GM19468 (cell line): ENCODE measurements at regions not wholly inside any gene's neighbourhood (a gene's known extent, or its start where the extent isn't known, plus 50 kb on each side); places are given as distances from the start of the nearest gene placed in this dataset.
"Not testable (repeated sequence)": the region's sequence is repeated elsewhere in the genome, so short reads cannot be mapped to it uniquely, and the experiment has no call there.

Experiments used
- ATAC-seq: cut with Tn5 transposase; IDR thresholded peaks from one replicate; pipeline ENCODE4 v1.9.1; 2021; ENCODE audit warnings: mild to moderate bottlenecking, moderate library complexity, moderate number of reproducible peaks; ENCODE audit not compliant: unreplicated experiment; ENCODE audit errors: extremely low read depth

- ATAC-seq = no peak
Measured at GRCh38 chr5:83889971-83890745, 169.5 kb upstream of the HAPLN1 start.

- ATAC-seq = no peak
Measured at GRCh38 chr5:83877911-83878706, 157.5 kb upstream of the HAPLN1 start.

GRCh38 chr5:83871533-83872395 lies 151.1 kb upstream of the HAPLN1 start:
- no peak for ATAC-seq

GRCh38 chr5:83866181-83866580 lies 145.5 kb upstream of the HAPLN1 start:
- ATAC-seq = no peak

GRCh38 chr5:83865579-83865978 lies 144.9 kb upstream of the HAPLN1 start:
- no peak for ATAC-seq

- ATAC-seq = no peak
Measured at GRCh38 chr5:83864652-83865051, 144.0 kb upstream of the HAPLN1 start.

GRCh38 chr5:83857341-83857740 lies 136.7 kb upstream of the HAPLN1 start:
- ATAC-seq = no peak

- no peak for ATAC-seq
Measured at GRCh38 chr5:83856881-83857280, 136.2 kb upstream of the HAPLN1 start.

- not testable (repeated sequence) for ATAC-seq
Measured at GRCh38 chr5:83850412-83850811, 129.8 kb upstream of the HAPLN1 start.

- no peak for ATAC-seq
Measured at GRCh38 chr5:83848941-83849340, 128.3 kb upstream of the HAPLN1 start.

- no peak for ATAC-seq
Measured at GRCh38 chr5:83846624-83847350, 126.1 kb upstream of the HAPLN1 start.

- ATAC-seq = peak; percentile 100
Measured at GRCh38 chr5:83844449-83845068, 123.9 kb upstream of the HAPLN1 start.

- no peak for ATAC-seq
Measured at GRCh38 chr5:83839788-83840187, 119.1 kb upstream of the HAPLN1 start.

- no peak for ATAC-seq
Measured at GRCh38 chr5:83839256-83839655, 118.6 kb upstream of the HAPLN1 start.

GRCh38 chr5:83837265-83837907 lies 116.7 kb upstream of the HAPLN1 start:
- ATAC-seq = no peak

- no peak for ATAC-seq
Measured at GRCh38 chr5:83834306-83834705, 113.7 kb upstream of the HAPLN1 start.

- ATAC-seq = no peak
Measured at GRCh38 chr5:83831834-83832233, 111.2 kb upstream of the HAPLN1 start.

GRCh38 chr5:83827111-83827557 lies 106.5 kb upstream of the HAPLN1 start:
- ATAC-seq = no peak

GRCh38 chr5:83817591-83817990 lies 96.9 kb upstream of the HAPLN1 start:
- no peak for ATAC-seq
